Kidney (tissue), 13 donors: ENCODE measurements at regions not wholly inside any gene's neighbourhood (a gene's known extent, or its start where the extent isn't known, plus 50 kb on each side); places are given as distances from the start of the nearest gene placed in this dataset.
A peak's percentile ranks its signal among the peaks of the same experiment; 100 is the strongest.

ENCODE experiments used
- DNase-seq, 5 donors: peaks; one replicate each; pipeline ENCODE4 v3.0.0-alpha.2; 2013 to 2020
- FAIRE-seq: peaks from 2 replicates; lab custom pipeline; 2012; peaks lifted over from hg19 to GRCh38; lab: Jason Lieb, UNC
- H3K27ac ChIP-seq, 2 donors: one replicate each; pipeline ENCODE4 v1.7.0; 2013; ENCODE audit warnings: low read depth in 2 of 2, low read length in 2 of 2, inconsistent platforms in 1 of 2
- H3K27me3 ChIP-seq: one replicate; pipeline ENCODE4 v1.7.1; 2013; ENCODE audit warnings: low read length, inconsistent platforms; ENCODE audit not compliant: control insufficient read depth, insufficient read depth
- H3K36me3 ChIP-seq, 3 donors: one replicate each; pipeline versions ENCODE4 v1.7.0 to v1.7.1; 2013; ENCODE audit warnings: low read length in 3 of 3, control low read depth in 1 of 3, inconsistent platforms in 1 of 3; ENCODE audit not compliant: insufficient read depth in 3 of 3, control insufficient read depth in 2 of 3
- H3K4me1 ChIP-seq, 3 donors: one replicate each; pipeline versions ENCODE4 v1.7.0 to v1.7.1; 2013; ENCODE audit warnings: low read length in 3 of 3, inconsistent platforms in 1 of 3, low read depth in 1 of 3; ENCODE audit not compliant: control insufficient read depth in 2 of 3, insufficient read depth in 2 of 3
- H3K4me3 ChIP-seq, 3 donors: one replicate each; pipeline versions ENCODE4 v1.7.0 to v1.8.1; 2013; ENCODE audit warnings: low read length in 3 of 3, control low read depth in 1 of 3, inconsistent platforms in 1 of 3
- H3K9ac ChIP-seq, 3 donors: one replicate each; pipeline versions ENCODE4 v1.7.0 to v1.7.1; 2013; ENCODE audit warnings: low read length in 3 of 3, control low read depth in 1 of 3, inconsistent platforms in 1 of 3
- H3K9me3 ChIP-seq, 3 donors: one replicate each; pipeline versions ENCODE4 v1.7.0 to v1.7.1; 2013; ENCODE audit warnings: low read length in 3 of 3, control low read depth in 1 of 3, inconsistent platforms in 1 of 3; ENCODE audit not compliant: control insufficient read depth in 2 of 3, insufficient read depth in 1 of 3
- intact Hi-C: fragments of 100-400 bp; cut with DNase I; formaldehyde crosslinking; loops from one replicate; pipeline ENCODE4 v1.11.1; 2022
- TF ChIP-seq, protein P1 (sequence below): IDR thresholded peaks from 3 replicates; pipeline ENCODE4 v1.5.1; 2012; ENCODE audit warnings: mild to moderate bottlenecking, moderate library complexity, borderline replicate concordance; ENCODE audit not compliant: insufficient read depth; ENCODE audit errors: extremely low read depth
- donor health status: control.
- donor health status: control.
- donor health status: control.
- donor health status: control.
- donor health status: control.
- donor health status: DM: yes; HTN: yes; CAD: no.
- donor health status: Normal renal cell carcinoma (clear cell type).

- no peaks in the 10 kb centered on the region for H3K27me3 ChIP-seq
- H3K27ac ChIP-seq: no peak overlapping the region
- H3K4me1 ChIP-seq: peaks cover 0 to 6% (median 0%) of the 10 kb centered on the region in 3 donors
- peak in 1 of 5 donors; percentile 37 for DNase-seq
- intact Hi-C loops: no loop called here
- TF ChIP-seq, protein P1, sequence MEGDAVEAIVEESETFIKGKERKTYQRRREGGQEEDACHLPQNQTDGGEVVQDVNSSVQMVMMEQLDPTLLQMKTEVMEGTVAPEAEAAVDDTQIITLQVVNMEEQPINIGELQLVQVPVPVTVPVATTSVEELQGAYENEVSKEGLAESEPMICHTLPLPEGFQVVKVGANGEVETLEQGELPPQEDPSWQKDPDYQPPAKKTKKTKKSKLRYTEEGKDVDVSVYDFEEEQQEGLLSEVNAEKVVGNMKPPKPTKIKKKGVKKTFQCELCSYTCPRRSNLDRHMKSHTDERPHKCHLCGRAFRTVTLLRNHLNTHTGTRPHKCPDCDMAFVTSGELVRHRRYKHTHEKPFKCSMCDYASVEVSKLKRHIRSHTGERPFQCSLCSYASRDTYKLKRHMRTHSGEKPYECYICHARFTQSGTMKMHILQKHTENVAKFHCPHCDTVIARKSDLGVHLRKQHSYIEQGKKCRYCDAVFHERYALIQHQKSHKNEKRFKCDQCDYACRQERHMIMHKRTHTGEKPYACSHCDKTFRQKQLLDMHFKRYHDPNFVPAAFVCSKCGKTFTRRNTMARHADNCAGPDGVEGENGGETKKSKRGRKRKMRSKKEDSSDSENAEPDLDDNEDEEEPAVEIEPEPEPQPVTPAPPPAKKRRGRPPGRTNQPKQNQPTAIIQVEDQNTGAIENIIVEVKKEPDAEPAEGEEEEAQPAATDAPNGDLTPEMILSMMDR: no peak
- H3K4me3 ChIP-seq: no peak overlapping the region
- no peaks in the 10 kb centered on the region for H3K36me3 ChIP-seq
- H3K9ac ChIP-seq: no peak overlapping the region
- no peaks in the 10 kb centered on the region for H3K9me3 ChIP-seq
- no peak for FAIRE-seq
These were observed 568.0 kb downstream of the PTPRU start for GRCh38 chr1:29804181-29804899.

DNA sequence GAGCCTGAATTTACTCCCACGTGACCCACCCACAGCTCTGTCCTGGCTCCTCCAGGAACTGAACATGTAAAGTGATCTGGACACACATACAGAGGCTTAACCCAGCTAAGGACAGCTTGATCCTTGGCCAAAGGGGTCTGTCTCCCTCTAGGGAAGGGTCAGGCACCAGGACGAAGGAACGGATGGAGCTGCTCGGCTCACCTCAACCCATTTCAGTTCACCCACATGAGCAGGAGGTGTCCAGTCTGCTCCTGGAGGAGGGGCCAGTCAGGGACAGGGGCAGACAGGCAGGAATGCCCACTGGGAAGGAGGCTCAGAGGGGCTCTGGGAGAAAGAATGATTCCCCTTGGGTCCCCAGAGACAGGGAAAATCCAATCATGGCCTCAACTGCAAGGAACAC lies 567.2 kb downstream of the PTPRU start:
- intact Hi-C loops: no loop called here
- peak in 1 of 5 donors; percentile 15 for DNase-seq

GRCh38 chr1:29802181-29803068 lies 566.1 kb downstream of the PTPRU start:
- DNase-seq (peak in 4 of 5 donors; percentile 10 to 59 (median 42)), FAIRE-seq (no peak)
- H3K4me3 ChIP-seq: no peak overlapping the region
- no peaks in the 10 kb centered on the region for H3K36me3 ChIP-seq
- H3K9me3 ChIP-seq: no peaks in the 10 kb centered on the region
- peaks cover 0 to 6% (median 0%) of the 10 kb centered on the region in 3 donors for H3K4me1 ChIP-seq
- H3K27ac ChIP-seq: no peak overlapping the region
- H3K27me3 ChIP-seq: no peaks in the 10 kb centered on the region
- no peak overlapping the region for H3K9ac ChIP-seq
- intact Hi-C loops: no loop called here
- TF ChIP-seq, protein P1: no peak

More for the DNA sequence above, 567.2 kb downstream of the PTPRU start:
- FAIRE-seq: no peak
- no peak overlapping the region for H3K9ac ChIP-seq
- no peak overlapping the region for H3K4me3 ChIP-seq
- H3K27me3 ChIP-seq: no peaks in the 10 kb centered on the region
- no peak overlapping the region for H3K27ac ChIP-seq
- no peaks in the 10 kb centered on the region for H3K36me3 ChIP-seq
- H3K4me1 ChIP-seq: peaks cover 0 to 6% (median 0%) of the 10 kb centered on the region in 3 donors
- TF ChIP-seq, protein P1: no peak
- no peaks in the 10 kb centered on the region for H3K9me3 ChIP-seq
